Stimulated activated CD4-positive, alpha-beta T cell treated with anti-CD3 and anti-CD28 coated beads, TNF-alpha, amount 100 ng/mL, for 48 hours (primary cell): ENCODE measurements at regions not wholly inside any gene's neighbourhood (a gene's known extent, or its start where the extent isn't known, plus 50 kb on each side); places are given as distances from the start of the nearest gene placed in this dataset.
"Not testable (repeated sequence)": the region's sequence is repeated elsewhere in the genome, so short reads cannot be mapped to it uniquely, and the experiment has no call there.

ENCODE experiments used
- DNase-seq, 3 donors: peaks; one replicate each; pipeline ENCODE4 v3.0.0-alpha.2; 2020; ENCODE audit warnings: low read depth in 3 of 3

DNA sequence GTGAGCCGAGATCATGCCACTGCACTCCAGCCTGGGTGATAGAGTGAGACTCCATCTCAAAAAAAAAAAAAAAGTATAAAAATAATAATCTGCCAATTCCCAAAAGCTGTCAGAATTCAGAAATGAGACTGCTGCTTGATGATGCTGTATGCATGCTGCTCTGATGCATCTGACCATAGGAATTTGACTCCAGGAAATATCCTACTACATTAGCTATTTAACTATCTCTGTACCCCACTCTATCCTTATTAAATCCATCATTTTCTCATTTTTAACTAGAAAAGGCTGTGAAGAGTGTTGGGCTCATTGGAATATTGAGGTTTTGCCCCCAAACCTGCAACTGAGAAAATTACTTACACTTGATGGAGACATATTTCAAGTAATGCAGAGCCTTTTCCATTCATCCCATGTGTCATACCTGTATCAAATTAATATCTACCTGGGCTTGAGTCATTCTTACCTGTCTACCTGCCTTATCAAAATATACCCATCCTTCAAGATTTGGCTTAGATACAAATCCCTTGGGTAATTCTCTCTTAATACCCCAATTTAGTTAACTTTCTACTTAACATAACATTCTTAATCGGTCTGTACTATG is 135.2 kb upstream of the PREP start:
- no peak for DNase-seq

DNA sequence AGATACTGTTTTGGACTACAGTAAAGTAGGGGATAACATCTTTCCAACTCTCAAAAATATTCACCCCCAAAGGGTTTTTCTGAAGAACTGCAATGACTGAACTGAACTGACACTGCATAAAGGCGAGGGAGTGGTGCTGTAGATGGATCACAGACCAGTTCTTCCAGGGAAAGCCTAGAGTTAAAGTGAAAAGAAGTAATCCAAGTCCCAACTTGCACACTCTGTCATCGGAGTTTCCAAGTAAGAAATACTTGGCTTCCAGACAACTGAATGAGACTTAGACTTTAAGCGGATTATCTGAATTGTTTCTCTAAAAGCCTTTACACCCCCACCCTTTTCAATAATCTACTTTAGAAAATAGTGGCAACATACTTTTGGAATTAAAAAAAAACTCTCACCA is 134.1 kb upstream of the PREP start:
- DNase-seq = no peak

DNA sequence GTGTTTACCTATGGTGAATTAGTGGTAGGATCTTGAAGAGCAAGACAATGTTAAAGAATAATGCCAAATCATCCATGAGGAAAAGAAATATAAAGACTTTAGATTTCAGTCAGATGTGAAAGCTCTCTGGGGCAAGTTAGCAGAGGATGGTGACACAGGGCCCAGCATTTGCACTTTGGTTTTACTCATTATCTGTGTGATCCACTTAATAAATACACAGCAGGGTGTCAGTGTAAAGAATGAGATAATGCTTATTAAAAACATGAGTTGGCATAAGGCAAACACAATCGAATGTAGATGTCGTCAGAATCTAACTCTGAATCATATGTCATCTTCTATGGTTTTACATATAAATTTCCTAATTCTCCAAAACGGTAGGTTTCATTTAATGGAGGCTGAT is 130.4 kb upstream of the PREP start:
- no peak for DNase-seq

DNA sequence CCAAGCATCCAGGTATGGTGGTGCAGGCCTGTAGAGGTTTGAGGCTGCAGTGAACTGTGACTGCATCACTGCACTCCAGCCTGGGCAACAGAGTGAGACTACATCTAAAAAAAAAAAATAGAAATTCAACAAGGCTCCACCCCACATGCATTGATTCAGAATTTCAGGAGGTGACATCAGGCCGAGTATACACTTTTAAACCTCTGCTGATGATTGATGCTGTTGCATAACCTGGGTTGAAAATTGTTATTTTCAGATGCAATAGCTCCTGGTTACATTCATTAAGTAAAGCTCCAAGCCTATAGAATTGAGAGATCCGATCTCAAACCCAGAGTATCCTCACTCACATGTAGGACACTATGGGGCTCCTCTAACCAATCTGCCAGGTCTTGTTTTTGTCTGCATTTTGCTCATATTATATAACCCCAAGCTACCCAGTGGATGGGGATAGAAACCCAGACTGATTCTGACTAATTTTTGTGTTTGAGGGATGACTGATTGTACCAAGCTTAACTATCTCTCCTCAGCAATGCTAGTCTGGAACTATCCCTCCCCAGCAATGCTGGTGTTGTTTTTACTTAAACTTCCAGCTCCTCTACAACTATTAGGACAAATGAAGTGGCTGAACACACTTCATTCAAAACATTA is 123.5 kb upstream of the PREP start:
- DNase-seq = no peak

GRCh38 chr6:105522626-105523322 is 119.9 kb upstream of the PREP start:
- no peak for DNase-seq

DNA sequence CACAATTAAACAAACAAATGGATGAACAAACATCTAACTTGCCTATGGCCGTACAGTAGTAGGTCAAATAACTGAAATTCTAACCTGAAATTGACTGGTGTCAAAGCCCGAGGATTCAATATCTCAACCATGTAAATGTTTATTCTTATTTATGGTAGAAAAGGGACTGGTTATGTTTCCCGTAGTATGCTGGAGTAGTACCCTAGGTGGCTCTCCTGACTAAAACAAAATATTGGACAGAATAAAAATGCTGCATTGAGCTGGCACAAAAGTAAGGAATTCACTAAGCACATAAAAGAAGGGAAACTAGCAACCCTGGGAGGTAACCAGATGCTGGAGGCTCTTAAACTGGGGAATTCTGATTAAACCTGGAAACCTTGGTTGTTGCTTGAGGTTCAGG is 117.1 kb upstream of the PREP start:
- no peak for DNase-seq

DNA sequence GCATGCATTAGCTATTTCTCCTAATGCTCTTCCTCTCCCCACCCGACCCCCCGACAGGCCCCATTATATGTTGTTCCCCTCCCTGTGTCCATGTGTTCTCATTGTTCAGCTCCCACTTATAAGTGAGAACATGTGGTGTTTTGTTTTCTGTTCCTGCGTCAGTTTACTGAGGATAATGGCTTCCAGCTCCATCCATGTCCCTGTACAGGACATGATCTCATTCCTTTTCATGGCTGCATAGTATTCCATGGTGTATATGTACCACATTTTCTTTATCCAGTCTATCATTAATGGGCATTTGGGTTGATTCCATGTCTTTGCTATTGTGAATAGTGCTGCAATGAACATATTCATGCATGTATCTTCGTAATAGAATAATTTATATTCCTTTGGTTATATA is 116.1 kb upstream of the PREP start:
- not testable (repeated sequence) for DNase-seq

DNA sequence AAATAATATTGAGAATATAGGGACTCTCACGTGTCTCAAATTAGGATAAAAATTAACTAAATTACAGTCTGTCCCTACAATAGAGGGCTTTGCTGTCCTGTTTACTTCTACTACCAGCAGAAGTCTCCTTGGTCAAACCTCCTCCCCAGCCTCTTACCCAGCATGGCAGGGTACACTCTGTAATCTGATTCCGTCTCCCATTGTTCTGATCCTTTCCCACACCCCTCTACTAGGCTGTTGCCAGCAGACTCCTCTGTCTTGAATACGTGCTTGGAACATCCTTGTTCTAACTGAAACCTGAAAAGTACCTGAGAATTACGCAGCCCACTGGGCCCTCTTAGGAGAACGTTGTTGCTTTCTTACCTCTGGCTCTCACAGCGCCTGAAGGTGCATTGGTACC is 112.2 kb upstream of the PREP start:
- DNase-seq = no peak

- DNase-seq = no peak
Observed at GRCh38 chr6:105514306-105514705, 111.4 kb upstream of the PREP start.

GRCh38 chr6:105511639-105512038 is 108.8 kb upstream of the PREP start:
- DNase-seq = no peak

- DNase-seq = no peak
Observed at GRCh38 chr6:105510746-105511145, 107.9 kb upstream of the PREP start.

DNA sequence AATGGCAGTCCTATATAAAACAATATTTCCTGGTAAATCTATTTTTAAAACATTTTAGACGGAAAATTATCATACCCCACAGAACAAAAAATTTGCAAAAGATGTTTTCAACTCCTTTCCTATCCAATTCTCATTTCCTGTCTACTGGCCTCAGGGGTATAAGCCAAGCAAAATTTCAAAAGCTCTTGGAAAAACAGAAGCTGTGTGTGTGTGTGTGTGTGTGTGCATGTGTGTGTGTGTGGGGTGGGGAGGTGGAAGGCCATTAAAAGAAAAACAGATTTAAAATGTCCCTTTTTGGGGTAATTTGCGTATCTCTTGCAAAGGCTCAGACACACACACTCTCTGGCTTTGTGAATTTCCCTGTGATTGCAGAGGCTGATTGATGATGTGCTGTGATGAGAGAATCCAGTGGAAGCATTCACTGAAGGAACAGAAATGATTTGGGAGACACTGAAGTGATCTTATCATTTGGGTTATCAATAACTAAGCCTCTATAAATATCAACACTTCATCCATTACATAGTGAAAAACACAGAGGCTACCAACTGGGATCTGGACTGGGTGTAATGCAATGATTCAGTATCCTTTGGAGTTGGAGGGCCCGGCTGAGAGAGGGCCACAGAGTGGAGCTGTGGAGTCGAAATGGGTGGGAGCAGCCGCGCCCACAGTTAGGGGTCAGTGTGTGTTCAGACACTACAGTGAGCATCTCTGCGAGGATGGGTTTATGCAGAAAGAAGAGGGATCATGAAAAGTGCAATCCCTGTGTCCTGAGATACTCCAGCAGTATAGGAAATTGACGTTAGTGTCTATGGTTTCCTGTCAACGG is 106.8 kb upstream of the PREP start:
- DNase-seq = no peak

GRCh38 chr6:105507811-105508210 is 104.9 kb upstream of the PREP start:
- no peak for DNase-seq

DNA sequence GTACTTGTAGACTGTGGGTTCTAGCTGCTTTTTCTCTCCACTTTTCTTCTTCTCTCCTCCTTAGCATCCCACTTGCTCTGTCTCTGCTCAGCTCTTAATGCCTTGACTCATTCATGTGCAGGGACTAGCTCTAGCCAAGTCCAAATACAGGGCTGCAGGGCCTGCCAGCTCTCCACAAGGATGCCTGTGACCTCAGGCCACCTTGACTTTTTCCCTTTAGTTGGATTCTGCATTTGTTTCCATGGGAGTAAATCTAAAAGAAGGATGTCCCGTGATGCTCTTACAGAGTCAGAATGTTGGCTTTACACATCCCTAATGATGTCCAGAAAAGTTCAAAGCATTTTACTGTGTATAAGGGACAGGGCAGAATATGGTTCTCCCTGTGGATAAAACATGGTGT is 101.8 kb upstream of the PREP start:
- DNase-seq = no peak

- no peak for DNase-seq
Observed at GRCh38 chr6:105503641-105504040, 100.8 kb upstream of the PREP start.

- DNase-seq = no peak
Observed at GRCh38 chr6:105501826-105502344, 99.0 kb upstream of the PREP start.

DNA sequence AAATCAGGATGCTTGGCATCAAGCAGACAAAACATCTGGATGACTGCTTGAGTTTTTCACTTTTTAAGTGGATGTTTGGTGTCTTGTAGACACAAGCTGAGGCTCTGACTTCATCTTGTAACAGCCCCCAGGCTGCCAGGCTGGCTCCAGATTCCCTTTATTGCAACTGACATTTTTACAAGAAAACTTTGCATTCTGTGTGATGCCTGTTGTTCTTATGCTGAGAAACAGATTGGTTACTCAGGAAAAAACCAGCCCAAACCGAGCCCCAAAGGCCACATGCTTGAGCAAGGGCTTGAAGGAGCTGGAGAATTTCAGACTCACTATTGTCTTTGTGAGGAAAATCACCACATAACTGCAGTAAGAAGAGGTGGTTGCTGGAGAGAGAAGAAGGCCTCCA is 98.4 kb upstream of the PREP start:
- DNase-seq = no peak

DNA sequence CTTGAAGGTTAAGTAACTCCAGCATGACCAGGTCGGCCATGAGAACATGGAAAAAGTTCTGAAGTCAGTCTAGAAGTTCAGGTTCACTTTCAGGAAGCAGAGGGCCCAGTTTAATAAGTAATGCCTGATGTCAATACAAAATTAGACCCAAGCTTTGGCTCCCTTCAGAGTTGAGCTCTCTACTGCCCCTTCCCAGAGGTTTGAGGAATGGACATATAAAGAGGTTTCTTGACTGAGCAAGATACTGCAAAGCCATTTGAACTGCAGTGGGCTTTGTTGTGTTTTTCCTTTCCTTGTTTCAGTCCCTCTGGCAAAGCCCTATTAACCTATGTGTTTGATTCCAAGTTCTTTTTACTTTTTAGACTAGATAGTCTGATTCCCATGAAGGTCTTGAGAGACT is 97.8 kb upstream of the PREP start:
- DNase-seq = no peak

DNA sequence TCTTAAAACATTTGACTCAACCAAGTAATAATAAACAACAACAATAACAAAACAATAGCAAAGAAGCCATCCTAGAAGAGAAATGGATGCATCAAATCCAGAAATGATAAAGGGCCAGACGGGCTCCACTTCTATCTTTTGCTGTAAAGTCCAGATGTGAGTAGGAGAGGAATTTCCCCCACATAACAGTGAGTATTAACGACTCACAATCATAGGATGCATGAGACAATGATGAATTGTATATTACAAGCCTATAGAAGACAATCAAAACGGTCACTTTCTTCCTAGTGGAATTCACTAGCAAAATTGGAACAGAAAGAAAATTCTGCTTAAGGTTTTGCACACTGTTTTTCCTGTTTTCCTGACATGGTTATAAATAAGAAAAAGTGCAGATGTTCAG is 97.0 kb upstream of the PREP start:
- DNase-seq = no peak

DNA sequence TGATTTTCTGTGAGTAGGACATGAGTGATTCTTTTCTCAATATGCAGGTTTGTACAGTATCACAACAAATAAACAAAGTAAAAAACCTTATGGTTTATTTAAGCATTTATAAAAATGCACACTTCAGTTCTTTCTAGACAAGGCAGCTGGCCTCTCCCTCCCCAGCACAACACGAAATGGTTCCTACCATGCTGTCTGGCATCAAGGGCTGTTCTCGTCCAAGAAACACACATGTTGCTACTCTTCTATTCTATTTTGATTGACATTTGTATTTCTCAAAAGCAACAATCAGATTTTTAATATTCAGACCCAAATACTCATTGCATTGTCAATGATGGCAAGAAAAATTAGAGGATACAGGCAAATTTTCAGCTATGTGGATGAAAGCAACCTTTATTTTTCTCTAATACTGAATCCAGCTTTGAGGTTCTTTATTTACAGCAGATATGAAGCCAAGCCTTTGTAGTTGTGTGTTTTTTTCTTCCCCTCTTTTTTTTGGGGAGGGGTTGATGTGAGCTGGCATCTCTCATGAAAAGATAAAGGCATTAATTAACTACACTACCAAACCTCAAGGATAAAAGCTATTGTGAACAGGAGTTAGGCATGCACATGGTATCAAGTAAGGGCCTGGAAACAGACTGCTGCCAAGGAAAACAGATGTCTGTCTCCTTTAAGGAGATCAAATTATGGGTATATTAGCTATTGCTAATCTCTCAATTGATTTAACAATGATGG is 96.4 kb upstream of the PREP start:
- no peak for DNase-seq

DNA sequence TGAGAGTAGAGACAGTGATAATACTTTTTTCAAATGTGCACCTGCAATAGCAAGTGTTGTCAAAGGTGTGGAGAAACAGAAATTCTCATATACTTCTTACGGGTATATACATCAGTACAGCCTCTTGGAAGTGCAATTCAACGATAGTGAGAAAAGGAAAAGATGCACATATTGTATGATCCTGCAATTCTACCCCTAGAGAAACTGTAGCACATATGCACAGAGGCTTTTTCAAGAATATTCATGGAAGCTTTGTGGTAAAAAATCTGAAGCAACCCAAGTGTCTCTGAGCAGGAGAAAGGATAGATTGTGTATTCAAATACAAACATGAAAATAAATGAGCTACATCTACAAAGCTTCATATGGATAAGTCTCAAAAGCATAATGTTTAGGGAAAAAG is 94.7 kb upstream of the PREP start:
- no peak for DNase-seq

GRCh38 chr6:105495515-105495914 is 92.6 kb upstream of the PREP start:
- DNase-seq = no peak
